SK-N-SH treated with all-trans-retinoic acid at 6 μM for 48 hours (cell line): ENCODE measurements at regions not wholly inside any gene's neighbourhood (a gene's known extent, or its start where the extent isn't known, plus 50 kb on each side); places are given as distances from the start of the nearest gene placed in this dataset.

Source experiments
- ATAC-seq: fragments of 200-7000 bp; cut with Tn5 transposase; 3 replicates; pipeline ENCODE4 v1.9.1; 2020; ENCODE audit warnings: mild to moderate bottlenecking, moderate library complexity
- ARNTL ChIP-seq: fragments of 450-650 bp; formaldehyde crosslinking; IDR thresholded peaks from 2 replicates; pipeline ENCODE4 v1.5.0; 2020; ENCODE audit warnings: low read depth, mild to moderate bottlenecking, moderate library complexity, borderline replicate concordance
- BACH2 ChIP-seq: fragments of 250-450 bp; sonication (Bioruptor Pico); IDR thresholded peaks from 2 replicates; pipeline ENCODE4 v1.9.0; 2021; ENCODE audit warnings: mild to moderate bottlenecking, borderline replicate concordance
- CREB5 ChIP-seq: fragments of 250-450 bp; sonication (Bioruptor Pico); IDR thresholded peaks from 2 replicates; pipeline ENCODE4 v1.5.1; 2020; ENCODE audit warnings: low read depth, mild to moderate bottlenecking, moderate library complexity
- CSDC2 ChIP-seq: fragments of 250-450 bp; sonication (Bioruptor Pico); IDR thresholded peaks from 2 replicates; pipeline ENCODE4 v1.5.0; 2020; ENCODE audit warnings: mild to moderate bottlenecking, moderate library complexity
- CSRNP3 ChIP-seq: fragments of 250-450 bp; sonication (Bioruptor Pico); IDR thresholded peaks from 2 replicates; pipeline ENCODE4 v1.5.1; 2021; ENCODE audit warnings: mild to moderate bottlenecking, moderate library complexity
- ESRRG ChIP-seq: fragments of 250-450 bp; sonication (Bioruptor Pico); IDR thresholded peaks from 2 replicates; pipeline ENCODE4 v1.6.1; 2021; ENCODE audit warnings: mild to moderate bottlenecking
- GLIS3 ChIP-seq: fragments of 250-450 bp; sonication (Bioruptor Pico); IDR thresholded peaks from 2 replicates; pipeline ENCODE4 v1.5.0; 2020; ENCODE audit warnings: mild to moderate bottlenecking, moderate library complexity
- ISL1 ChIP-seq: fragments of 250-450 bp; sonication (Bioruptor Pico); IDR thresholded peaks from 2 replicates; pipeline ENCODE4 v2.1.2; 2022; ENCODE audit warnings: mild to moderate bottlenecking, moderate library complexity
- OSR1 ChIP-seq: fragments of 250-450 bp; sonication (Bioruptor Pico); IDR thresholded peaks from 2 replicates; pipeline ENCODE4 v1.8.0; 2022; ENCODE audit warnings: moderate library complexity, mild to moderate bottlenecking, inconsistent platforms
- PATZ1 ChIP-seq: fragments of 250-450 bp; sonication (Bioruptor Pico); IDR thresholded peaks from 2 replicates; pipeline ENCODE4 v1.8.0; 2020; ENCODE audit warnings: mild to moderate bottlenecking, moderate library complexity, borderline replicate concordance
- POU6F1 ChIP-seq: fragments of 250-450 bp; sonication (Bioruptor Pico); IDR thresholded peaks from 2 replicates; pipeline ENCODE4 v1.8.0; 2021; ENCODE audit warnings: low read depth, mild to moderate bottlenecking, moderate library complexity, borderline replicate concordance
- PPARA ChIP-seq: fragments of 250-450 bp; sonication (Bioruptor Pico); IDR thresholded peaks from 2 replicates; pipeline ENCODE4 v1.5.0; 2020; ENCODE audit warnings: mild to moderate bottlenecking, borderline replicate concordance
- RARB ChIP-seq: fragments of 250-450 bp; sonication (Bioruptor Pico); IDR thresholded peaks from 2 replicates; pipeline ENCODE4 v1.8.0; 2021; ENCODE audit warnings: mild to moderate bottlenecking, moderate library complexity
- SNAI2 ChIP-seq: fragments of 250-450 bp; sonication (Bioruptor Pico); IDR thresholded peaks from 2 replicates; pipeline ENCODE4 v1.5.0; 2020; ENCODE audit warnings: mild to moderate bottlenecking, moderate library complexity
- TCF4 ChIP-seq: fragments of 250-450 bp; sonication (Bioruptor Pico); IDR thresholded peaks from 2 replicates; pipeline ENCODE4 v1.8.0; 2021; ENCODE audit warnings: mild to moderate bottlenecking, moderate library complexity, borderline replicate concordance
- TOX ChIP-seq: fragments of 250-450 bp; sonication (Bioruptor Pico); IDR thresholded peaks from 2 replicates; pipeline ENCODE4 v1.8.0; 2021; ENCODE audit warnings: mild to moderate bottlenecking, moderate library complexity, borderline replicate concordance
- TSHZ2 ChIP-seq: fragments of 250-450 bp; sonication (Bioruptor Pico); IDR thresholded peaks from 2 replicates; pipeline ENCODE4 v1.5.0; 2020; ENCODE audit warnings: mild to moderate bottlenecking, moderate library complexity
- ZC3H10 ChIP-seq: fragments of 250-450 bp; sonication (Bioruptor Pico); IDR thresholded peaks from 2 replicates; pipeline ENCODE4 v1.5.1; 2021; ENCODE audit warnings: mild to moderate bottlenecking, moderate library complexity
- ZFP3 ChIP-seq: fragments of 250-450 bp; sonication (Bioruptor Pico); IDR thresholded peaks from 2 replicates; pipeline ENCODE4 v1.5.0; 2020; ENCODE audit warnings: mild to moderate bottlenecking, moderate library complexity
- ZFP30 ChIP-seq: fragments of 450-650 bp; formaldehyde crosslinking; IDR thresholded peaks from 2 replicates; pipeline ENCODE4 v1.5.0; 2022; ENCODE audit warnings: mild to moderate bottlenecking, moderate library complexity
- ZNF565 ChIP-seq: fragments of 450-650 bp; formaldehyde crosslinking; conservative IDR thresholded peaks from 2 replicates; pipeline ENCODE4 v1.5.0; 2020; ENCODE audit warnings: low read depth, mild to moderate bottlenecking, moderate library complexity
- ZNF70 ChIP-seq: fragments of 450-650 bp; formaldehyde crosslinking; IDR thresholded peaks from 2 replicates; pipeline ENCODE4 v1.5.0; 2020; ENCODE audit warnings: mild to moderate bottlenecking, moderate library complexity
- ZNF8 ChIP-seq: fragments of 450-650 bp; formaldehyde crosslinking; IDR thresholded peaks from 2 replicates; pipeline ENCODE4 v1.5.0; 2020; ENCODE audit warnings: mild to moderate bottlenecking, moderate library complexity

GRCh38 chr5:138665261-138665660 lies 88.0 kb upstream of the CTNNA1 start (continued):
- no peak for TF ChIP-seq ESRRG (CRISPR knock-in tag)

- TF ChIP-seq ZNF70 (CRISPR knock-in tag) (no peak), TCF4 (CRISPR knock-in tag) (no peak), GLIS3 (CRISPR knock-in tag) (no peak), ZFP30 (CRISPR knock-in tag) (no peak), PPARA (no peak), POU6F1 (CRISPR knock-in tag) (no peak), ZNF8 (CRISPR knock-in tag) (no peak), TOX (CRISPR knock-in tag) (no peak), ARNTL (CRISPR knock-in tag) (no peak), ESRRG (CRISPR knock-in tag) (no peak), TSHZ2 (CRISPR knock-in tag) (no peak), ISL1 (CRISPR knock-in tag) (no peak), OSR1 (no peak), PATZ1 (CRISPR knock-in tag) (no peak), CSDC2 (CRISPR knock-in tag) (no peak), RARB (CRISPR knock-in tag) (no peak), ZNF565 (no peak), ZFP3 (CRISPR knock-in tag) (no peak), CREB5 (CRISPR knock-in tag) (no peak)
- no peak for ATAC-seq
Measured at GRCh38 chr5:138664276-138664943, 88.8 kb upstream of the CTNNA1 start.

- no peak for ATAC-seq
- TF ChIP-seq TOX (CRISPR knock-in tag) (no peak), ARNTL (CRISPR knock-in tag) (no peak), RARB (CRISPR knock-in tag) (no peak), CSDC2 (CRISPR knock-in tag) (no peak), BACH2 (no peak), ZFP3 (CRISPR knock-in tag) (no peak), TCF4 (CRISPR knock-in tag) (no peak), ZC3H10 (CRISPR knock-in tag) (no peak), PPARA (no peak), SNAI2 (CRISPR knock-in tag) (no peak), POU6F1 (CRISPR knock-in tag) (no peak), OSR1 (no peak), ZFP30 (CRISPR knock-in tag) (no peak), CSRNP3 (CRISPR knock-in tag) (no peak), CREB5 (CRISPR knock-in tag) (no peak)
Measured at GRCh38 chr5:138663561-138663960, 88.4 kb upstream of the HSPA9 start.
